Suppressor macrophage (primary cell): ENCODE measurements at regions not wholly inside any gene's neighbourhood (a gene's known extent, or its start where the extent isn't known, plus 50 kb on each side); places are given as distances from the start of the nearest gene placed in this dataset.

Experiments
- DNase-seq, 4 experiments: peaks; one replicate each; pipeline ENCODE4 v3.0.0-alpha.2; 2020 to 2022

GRCh38 chr18:39558658-39559057 lies 1993.1 kb upstream of the CELF4 start:
- DNase-seq = no peak

- DNase-seq = no peak
These were observed 1989.9 kb upstream of the CELF4 start for GRCh38 chr18:39555496-39555895.

- DNase-seq = no peak
These were observed 1985.1 kb upstream of the CELF4 start for GRCh38 chr18:39550701-39551100.

- DNase-seq = no peak
These were observed 1983.5 kb upstream of the CELF4 start for GRCh38 chr18:39549144-39549543.

- no peak for DNase-seq
These were observed 1966.1 kb upstream of the CELF4 start for GRCh38 chr18:39531659-39532058.

- no peak for DNase-seq
These were observed 1963.8 kb upstream of the CELF4 start for GRCh38 chr18:39529358-39529757.

- no peak for DNase-seq
These were observed 1961.9 kb upstream of the CELF4 start for GRCh38 chr18:39527465-39527864.

- DNase-seq = no peak
These were observed 1958.8 kb upstream of the CELF4 start for GRCh38 chr18:39524370-39524769.

GRCh38 chr18:39523281-39523680 lies 1957.7 kb upstream of the CELF4 start:
- DNase-seq = no peak

GRCh38 chr18:39521164-39521563 lies 1955.6 kb upstream of the CELF4 start:
- DNase-seq = no peak

GRCh38 chr18:39519741-39520140 lies 1954.1 kb upstream of the CELF4 start:
- no peak for DNase-seq

GRCh38 chr18:39515299-39515698 lies 1949.7 kb upstream of the CELF4 start:
- DNase-seq = no peak

- DNase-seq = no peak
These were observed 1947.6 kb upstream of the CELF4 start for GRCh38 chr18:39513186-39513585.

- DNase-seq = no peak
These were observed 1941.2 kb upstream of the CELF4 start for GRCh38 chr18:39506581-39507330.

- DNase-seq = no peak
These were observed 1934.7 kb upstream of the CELF4 start for GRCh38 chr18:39500306-39500705.

GRCh38 chr18:39497821-39498220 lies 1932.2 kb upstream of the CELF4 start:
- no peak for DNase-seq

GRCh38 chr18:39496986-39497385 lies 1931.4 kb upstream of the CELF4 start:
- no peak for DNase-seq

- DNase-seq = no peak
These were observed 1928.8 kb upstream of the CELF4 start for GRCh38 chr18:39494211-39494896.

GRCh38 chr18:39491408-39491807 lies 1925.8 kb upstream of the CELF4 start:
- DNase-seq = no peak

- DNase-seq = no peak
These were observed 1923.8 kb upstream of the CELF4 start for GRCh38 chr18:39489431-39489830.

GRCh38 chr18:39487932-39488331 lies 1922.3 kb upstream of the CELF4 start:
- DNase-seq = no peak

GRCh38 chr18:39486268-39486667 lies 1920.7 kb upstream of the CELF4 start:
- DNase-seq = no peak

GRCh38 chr18:39485696-39486095 lies 1920.1 kb upstream of the CELF4 start:
- no peak for DNase-seq

- no peak for DNase-seq
These were observed 1915.7 kb upstream of the CELF4 start for GRCh38 chr18:39481281-39481680.
